Thyroid gland (tissue), 4 donors: ENCODE measurements at regions not wholly inside any gene's neighbourhood (a gene's known extent, or its start where the extent isn't known, plus 50 kb on each side); places are given as distances from the start of the nearest gene placed in this dataset.

Source experiments
- CTCF ChIP-seq, 6 experiments: fragments of 200-600 bp in 3 of 6; fragments of 450-650 bp in 3 of 6; sonication (generic) in 3 of 6; IDR thresholded peaks; one replicate each; pipeline ENCODE4 v1.5.1; 2016 to 2019; ENCODE audit warnings: antibody characterized with exemption in 6 of 6, mild to moderate bottlenecking in 2 of 6, inconsistent platforms in 1 of 6, moderate library complexity in 1 of 6
- POLR2A ChIP-seq, 2 donors: fragments of 450-650 bp; IDR thresholded peaks; one replicate each; pipeline ENCODE4 v1.6.1; 2017; ENCODE audit warnings: antibody characterized with exemption in 2 of 2, mild to moderate bottlenecking in 2 of 2, moderate library complexity in 1 of 2

- TF ChIP-seq POLR2A (IDR thresholded peaks at IDR 0.05) (no peak), CTCF (IDR thresholded peaks at IDR 0.05) (no peak)
Measured at GRCh38 chr2:120822933-120823332, 87.3 kb downstream of the GLI2 start.
